Stimulated activated CD4-positive, alpha-beta T cell treated with anti-CD3 and anti-CD28 coated beads, Interleukin-1b, Interleukin-23, amount 100 ng/mL, for 48 hours (primary cell): ENCODE measurements at regions not wholly inside any gene's neighbourhood (a gene's known extent, or its start where the extent isn't known, plus 50 kb on each side); places are given as distances from the start of the nearest gene placed in this dataset.
"Not testable (repeated sequence)": the region's sequence is repeated elsewhere in the genome, so short reads cannot be mapped to it uniquely, and the experiment has no call there.

Source experiments
- DNase-seq: peaks from one replicate; pipeline ENCODE4 v3.0.0-alpha.2; 2020

DNA sequence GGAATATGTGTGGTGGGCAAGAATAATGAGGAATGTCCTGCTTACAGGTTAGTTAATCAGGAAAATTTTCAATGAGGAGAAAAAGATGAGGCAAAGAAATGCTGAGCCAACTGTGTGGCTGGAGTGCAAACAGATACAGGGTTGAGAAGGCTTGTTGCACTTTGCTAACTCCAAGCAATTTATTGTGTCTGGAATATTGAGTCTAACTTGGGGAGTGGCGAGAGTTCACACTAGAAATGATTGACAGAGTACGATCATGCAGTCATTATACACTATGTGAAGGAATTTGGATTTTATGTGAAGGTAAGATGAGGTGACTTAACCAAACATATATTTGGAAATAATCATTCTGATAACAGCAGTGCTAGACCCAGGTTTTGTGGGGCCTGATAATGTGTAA, 185.0 kb upstream of the ELAC2 start:
- no peak for DNase-seq

DNA sequence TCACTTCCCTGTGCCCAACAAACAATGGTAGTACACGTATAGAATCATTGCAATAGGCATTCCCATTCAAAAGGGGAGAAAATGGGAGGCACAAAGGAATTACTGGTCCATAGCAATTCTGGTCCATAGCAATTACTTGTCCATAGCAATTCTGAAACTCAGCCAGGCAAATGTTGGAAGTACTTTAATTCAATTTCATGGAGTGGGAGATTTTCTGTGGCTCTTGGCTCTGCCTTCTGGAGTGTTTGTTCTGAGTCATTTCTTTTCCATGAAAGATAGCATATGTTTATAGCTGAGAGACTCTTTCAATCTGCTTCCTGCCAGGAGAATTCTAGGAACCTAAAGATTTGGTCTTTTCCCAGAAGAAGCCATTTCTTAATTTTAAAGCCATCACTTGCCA, 182.8 kb upstream of the ELAC2 start:
- DNase-seq = no peak

DNA sequence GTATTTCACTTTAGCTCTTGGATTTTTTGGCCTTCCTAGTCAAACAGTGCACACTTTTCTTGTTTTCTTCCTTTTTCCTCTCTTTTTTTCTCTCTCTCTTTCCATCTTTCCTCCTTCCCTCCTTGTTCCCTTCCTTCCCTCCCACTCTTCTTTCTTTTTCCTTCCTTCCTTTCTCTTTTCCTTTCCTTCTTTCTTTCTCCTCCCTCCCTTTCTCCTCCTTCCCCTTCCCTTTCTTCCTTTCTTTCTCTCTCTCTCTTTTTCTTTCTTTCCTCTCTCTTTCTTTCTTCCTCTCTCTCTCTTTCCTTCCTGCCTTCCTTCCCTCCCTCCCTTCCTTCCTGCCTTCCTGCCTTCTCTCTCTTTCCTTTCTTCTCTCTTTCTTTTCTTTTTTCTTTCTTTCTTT, 181.6 kb upstream of the ELAC2 start:
- DNase-seq = no peak

DNA sequence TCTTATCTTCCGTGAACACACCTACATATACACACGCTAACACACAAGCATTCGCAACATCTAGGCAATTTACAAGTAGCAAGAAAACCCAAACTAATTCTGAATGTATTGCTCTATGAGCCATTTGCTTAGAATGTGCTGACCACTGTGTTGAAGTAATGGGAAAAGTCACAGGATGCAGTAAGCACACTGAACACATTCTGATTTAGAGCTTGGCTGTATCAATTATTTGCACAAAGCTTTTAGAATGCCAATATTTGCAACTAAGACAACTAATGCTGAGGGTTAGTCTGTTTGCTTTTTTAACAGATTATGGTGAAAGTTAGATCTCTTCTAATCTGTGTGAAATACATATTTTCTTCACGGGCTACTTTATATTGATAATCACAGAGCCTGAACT, 179.8 kb upstream of the ELAC2 start:
- no peak for DNase-seq

DNA sequence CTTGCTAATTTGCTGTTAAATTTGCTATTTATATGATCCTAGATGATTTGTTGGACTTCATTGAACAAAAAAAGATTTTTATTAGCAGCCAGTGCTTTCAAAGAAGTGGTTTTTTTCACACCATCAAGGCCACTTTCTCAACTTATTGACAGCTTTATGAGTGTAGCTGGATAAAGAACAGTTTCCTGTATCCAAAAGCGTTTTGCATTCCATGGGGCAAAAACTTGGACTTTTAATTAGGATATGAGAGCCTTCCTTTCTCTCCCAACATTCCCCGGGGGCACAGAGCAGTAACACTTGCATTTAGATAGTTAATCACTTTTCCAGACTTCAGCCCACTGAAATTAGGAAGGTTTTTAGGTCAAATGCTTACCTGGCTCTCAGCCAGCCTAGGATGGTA, 177.1 kb upstream of the ELAC2 start:
- no peak for DNase-seq

DNA sequence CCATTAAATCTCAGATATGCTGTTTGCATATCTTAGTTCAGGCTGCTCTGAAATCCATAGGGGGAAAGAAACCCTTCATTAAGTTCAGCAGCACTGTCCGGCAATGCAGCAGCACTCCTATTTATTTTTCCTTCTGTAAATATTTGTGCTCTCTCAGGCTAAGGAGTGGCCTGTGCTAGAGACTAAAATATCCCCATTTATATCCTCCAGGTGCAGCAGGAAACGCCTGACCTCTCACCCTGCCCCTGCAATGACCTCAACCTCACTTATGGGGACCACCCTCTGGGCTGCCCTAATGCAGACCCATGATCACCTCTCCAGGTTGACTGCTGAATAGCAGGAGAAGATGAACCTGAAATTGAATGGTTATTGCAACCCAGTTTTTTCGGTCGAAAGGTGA, 165.0 kb upstream of the ELAC2 start:
- no peak for DNase-seq

DNA sequence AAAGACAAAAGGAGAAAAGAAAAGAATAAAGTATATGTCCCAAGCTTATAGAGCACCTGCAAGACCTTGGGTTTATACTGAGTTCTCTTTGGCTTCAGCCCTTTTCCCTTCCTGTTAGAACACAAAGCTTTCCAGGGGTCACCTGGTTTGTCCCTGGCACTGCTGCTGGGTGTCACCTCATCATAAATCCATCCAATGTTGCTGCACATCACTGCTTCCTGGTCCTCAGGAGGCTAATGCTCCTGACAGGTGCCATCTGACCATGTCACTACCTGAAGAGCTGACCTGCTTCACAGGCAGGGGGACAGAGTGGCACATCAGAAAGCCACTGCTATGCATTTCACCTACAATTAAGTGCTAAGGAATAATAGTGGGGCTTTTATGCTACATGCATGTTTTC, 164.6 kb upstream of the ELAC2 start:
- no peak for DNase-seq

DNA sequence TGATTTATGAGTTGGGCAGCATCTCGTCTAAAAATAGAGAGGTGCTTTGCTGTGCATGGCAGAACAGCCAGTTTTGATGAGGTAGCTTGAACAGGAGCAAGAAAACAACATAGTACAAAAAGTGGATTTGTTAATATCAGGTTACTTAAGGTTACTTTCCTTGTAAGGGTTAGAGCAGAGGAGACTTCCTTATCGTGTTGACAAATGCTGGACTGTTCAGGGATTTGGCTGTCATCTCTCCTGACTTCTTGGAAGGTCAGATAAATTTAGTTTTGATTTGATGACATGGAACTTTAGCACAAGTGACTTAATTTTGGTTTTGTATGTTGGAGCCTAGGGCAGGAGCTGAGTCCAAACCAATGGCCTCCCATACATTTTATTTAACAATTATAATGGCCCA, 163.9 kb upstream of the ELAC2 start:
- DNase-seq = no peak

DNA sequence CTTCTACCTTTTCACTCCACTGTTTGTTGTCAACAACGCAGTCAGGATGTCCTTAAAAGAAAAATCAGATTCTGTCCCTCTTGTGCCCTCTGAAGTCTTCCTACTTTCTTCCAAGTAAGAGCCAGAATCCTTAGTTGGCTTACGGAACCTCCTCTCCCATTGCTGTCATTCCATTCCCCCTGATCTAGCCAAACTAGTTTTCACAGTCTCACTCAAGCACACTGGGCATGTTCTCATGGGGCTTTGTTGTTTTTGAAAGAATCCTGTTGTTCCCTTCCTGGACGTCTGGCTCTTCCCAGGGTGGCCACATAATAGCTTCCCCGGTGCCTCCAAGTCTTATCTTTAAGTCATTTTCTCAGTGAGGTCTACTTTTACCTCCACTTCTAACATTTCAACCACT, 158.6 kb upstream of the ELAC2 start:
- no peak for DNase-seq

DNA sequence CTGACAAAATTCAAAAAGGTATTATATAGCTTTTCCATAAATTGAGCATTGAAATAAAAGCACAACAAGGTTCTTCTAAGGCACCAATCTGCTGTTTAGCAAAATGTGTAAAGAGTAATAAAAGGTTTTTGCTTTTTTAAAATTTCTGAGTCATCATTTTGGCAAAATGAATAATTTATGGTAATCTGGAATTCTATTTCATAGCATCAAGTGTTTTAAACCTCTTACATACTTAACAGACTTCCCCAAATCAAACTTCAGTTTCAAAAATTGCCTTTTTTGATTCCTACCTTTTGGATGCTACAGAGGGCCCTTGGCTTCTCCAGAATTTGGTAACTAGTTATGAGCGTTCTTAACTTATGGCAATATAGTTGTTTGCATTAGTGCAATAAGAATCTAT, 154.0 kb upstream of the ELAC2 start:
- DNase-seq = no peak

DNA sequence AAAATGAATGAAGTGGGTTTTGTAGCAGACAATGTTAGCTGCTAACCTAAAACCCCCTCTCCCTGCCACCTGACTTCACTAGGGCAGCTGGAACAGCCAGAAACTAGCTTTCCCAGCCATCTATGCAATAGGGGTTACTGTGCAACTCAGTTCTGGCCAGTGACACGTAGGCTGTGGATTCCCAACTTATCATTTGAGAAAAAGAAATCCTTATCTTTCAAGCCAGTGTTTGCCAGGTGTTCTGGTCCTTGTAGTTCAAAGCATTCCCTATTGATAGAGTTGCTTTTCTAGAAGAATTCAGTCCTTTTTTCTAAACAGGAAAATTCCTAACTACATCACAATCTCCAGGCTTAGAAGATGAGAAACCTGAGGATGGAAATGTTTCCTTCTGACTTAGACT, 144.5 kb upstream of the ELAC2 start:
- no peak for DNase-seq

DNA sequence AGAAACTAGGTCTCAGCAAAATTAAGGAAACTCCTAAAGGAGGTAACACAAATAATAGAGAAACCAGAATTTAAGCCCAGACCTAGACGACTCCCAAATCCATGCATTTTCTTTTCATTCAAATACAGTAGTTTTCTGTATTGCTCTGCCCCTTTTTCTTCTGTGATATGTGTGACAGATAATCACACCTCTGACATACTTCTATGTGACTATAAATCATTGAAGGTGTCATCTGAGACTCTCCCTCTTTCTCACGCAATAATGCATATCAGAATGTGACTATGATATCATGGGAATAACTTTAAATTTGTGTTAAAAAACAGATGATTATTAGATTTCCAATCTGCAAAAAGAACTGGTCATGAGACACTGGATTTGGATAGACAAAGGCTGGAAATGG, 143.0 kb upstream of the ELAC2 start:
- DNase-seq = no peak

DNA sequence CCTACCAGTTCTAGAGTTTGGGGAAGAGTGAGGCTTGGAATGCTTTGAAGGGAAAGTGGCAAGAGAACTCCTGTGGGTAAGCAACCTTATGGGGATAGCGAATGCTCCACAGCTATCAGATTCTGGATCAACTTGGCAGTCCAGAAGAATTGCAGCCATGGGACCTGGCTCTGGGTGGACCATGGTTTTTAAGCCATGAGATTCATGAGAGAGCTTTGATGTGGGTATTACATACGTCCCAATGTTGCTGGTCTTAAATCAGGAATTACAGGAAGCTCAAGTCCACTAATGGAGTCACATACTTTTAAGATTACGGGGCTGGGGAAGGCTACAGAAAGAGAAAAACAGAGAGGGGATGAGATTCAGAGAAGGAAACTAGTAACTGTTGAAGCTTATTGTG, 142.5 kb upstream of the ELAC2 start:
- DNase-seq = no peak

DNA sequence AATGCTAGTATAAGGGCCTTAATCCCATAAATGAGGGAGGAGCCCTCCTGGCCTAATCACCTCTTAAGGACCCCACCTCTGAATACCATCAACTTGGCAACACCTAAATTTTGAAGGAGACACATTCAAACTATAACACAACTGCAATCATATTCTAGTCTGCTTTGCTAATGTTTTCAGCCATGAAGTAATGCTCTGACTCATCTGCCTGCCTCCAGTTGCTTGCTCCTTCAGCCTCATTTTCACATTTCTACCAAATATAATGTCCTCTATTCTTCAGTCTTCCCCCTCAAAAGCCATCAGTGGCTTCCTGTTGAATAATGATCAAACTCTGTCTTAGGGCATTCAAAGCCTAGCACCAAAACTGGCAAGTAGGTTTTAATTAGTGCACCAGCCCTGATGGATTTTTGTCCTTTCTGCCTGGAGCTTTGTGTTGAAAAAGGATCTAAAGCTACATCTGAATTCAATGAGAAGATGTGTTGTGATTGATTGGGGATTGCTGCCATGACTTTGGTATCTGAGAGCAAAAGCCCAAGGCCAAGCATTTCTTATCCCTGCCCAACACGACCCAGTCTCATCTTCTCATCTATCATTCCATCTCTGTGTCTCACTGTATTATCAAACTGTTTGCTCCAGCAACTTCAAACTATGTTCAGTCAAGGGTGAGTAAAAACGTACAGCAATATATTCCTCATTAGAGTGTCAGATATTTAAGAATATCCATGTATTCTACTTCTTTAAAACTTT, 140.8 kb upstream of the ELAC2 start:
- DNase-seq = no peak

DNA sequence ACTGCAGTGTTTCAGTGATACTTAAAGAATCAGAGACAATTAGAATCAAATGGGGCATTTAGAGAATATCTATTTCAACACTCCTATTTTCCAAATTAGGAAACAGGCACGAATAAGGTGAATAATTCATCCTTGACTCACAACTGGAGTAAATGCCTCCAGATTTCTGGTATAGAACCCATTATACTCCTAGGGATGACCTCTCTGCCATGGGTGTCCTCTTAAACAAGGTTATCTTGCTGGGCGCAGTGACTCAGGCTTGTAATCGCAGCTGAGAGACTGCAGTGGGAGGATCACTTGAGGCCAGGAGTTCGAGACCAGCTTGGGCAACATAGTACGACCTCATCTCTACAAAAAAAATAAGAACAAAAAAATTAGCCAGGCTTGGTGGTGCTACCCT, 139.8 kb upstream of the ELAC2 start:
- DNase-seq = no peak

DNA sequence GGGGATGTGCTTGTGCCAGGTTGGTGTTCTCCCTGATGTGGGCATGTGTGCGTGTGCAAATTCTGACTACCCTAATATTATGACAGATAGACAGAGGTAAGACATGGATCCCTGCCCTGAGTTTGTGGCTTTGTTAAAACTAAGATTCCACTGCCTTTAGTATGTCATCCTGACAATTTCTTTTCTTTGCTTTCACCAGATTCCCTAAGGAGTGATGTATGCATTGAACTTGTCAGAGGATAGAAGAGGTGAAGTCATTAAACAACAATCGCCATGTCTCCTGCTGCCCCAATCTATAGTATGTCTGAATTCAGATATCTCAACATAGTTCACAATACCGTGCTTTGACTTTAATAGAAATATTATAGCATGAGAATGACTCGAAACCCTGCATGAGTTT, 137.1 kb upstream of the ELAC2 start:
- DNase-seq = no peak

DNA sequence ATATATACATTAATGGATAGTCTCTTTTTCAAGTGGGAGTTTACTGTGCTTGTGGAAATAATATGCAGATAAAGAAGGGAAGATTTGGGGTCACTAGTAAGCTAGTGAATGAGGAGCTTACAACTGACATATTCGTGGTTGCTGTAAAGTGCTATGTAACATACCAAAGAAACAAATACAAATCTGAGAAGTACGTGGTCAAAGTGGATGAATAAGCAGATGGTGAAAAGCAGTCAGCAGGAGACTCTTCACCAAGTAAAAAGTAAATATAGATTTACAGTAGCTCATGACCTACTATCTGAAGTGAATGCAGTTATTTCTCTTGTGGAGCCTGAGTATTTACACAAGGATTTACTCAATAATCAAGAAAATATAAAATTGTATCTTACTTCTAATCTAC, 136.6 kb upstream of the ELAC2 start:
- DNase-seq = no peak

DNA sequence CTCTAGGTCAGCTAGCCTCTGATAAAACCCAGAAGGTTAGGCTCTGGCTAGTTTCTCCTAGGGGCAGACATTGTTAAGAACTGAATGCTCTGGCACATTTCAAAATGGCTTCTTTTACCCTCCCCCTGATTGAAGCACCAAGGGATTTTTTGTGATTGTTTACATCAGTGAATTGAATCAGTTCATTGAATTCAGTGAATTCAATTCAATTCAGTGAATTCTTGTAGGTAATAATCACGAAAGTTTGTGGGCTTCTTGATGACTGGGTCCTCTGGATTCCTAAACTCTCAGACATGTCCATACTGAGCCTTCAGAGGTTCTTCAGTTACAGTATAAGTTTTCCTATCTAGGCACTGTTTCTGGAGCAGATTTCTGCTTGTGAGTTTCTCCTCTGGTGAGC, 135.2 kb upstream of the ELAC2 start:
- no peak for DNase-seq

DNA sequence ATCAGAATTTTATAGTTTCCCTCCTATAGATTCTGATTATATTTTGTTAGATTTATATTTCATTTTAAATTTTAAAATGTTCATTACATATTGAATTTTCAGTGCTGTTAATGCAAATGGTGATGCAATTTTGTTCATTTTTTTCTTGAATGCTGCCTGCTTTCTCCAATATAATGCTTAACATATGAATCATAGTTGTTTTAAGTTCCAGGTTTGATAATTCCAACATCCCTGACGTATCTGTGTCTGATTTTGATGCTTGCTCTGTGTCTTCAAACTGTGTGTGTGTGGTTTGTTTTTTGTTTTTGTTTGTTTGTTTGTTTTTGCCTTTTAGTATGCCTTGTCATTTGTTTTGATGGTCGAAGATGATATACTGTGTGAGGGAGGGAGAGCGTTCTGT, 134.7 kb upstream of the ELAC2 start:
- no peak for DNase-seq

DNA sequence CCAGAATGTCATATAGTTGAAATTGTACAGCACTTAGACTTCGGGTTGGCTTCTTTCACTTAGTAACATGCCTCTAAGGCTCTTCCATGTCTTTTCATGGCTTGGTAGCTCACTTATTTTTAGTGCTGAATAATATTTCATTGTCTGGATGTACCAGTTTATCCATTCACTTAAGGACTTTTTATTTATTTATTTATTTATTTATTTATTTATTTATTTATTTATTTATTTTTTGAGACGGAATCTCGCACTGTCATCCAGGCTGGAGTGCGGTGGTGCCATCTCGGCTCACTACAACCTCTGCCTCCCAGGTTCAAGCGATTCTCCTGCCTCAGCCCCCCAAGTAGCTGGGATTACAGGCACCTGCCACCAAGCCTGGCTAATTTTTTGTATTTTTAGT, 132.9 kb upstream of the ELAC2 start:
- not testable (repeated sequence) for DNase-seq

DNA sequence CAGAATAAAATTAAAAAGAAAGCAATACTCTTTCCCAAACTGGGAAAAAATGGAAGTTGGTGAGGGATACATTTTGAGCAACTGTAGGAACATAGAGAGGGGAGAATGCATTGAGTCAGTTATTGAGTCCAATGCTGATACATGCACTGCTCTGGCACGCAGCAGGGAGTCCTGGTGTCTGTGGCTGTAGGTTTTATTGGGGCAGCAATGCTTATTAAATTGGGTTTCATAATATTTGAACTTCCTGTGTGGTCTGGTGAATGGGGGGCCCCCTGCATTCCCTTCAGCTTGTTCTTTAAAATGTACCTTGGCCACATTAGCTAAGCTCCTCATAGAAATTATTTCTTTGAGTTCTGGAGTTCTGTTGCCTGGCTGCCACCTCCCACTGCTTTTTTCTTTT, 125.2 kb upstream of the ELAC2 start:
- DNase-seq = no peak

DNA sequence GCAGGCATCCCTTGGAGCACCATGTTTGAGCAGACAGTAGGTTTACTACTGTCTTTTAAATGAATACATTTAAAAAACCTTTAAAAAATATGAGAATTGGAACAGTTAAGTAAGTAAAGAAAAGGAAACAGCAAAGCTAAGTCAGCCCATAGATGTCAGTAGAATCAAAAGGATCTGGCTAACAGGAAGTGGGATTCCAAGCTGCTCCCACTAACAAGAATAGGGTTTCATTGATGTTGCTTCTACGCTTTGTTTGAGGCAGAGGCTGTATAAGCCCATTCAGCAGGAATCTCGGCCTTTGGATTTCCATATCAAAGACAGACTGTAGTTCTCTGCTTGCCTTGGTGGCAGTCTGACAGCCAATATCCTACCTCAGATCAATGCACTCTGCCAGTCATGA, 122.9 kb upstream of the ELAC2 start:
- DNase-seq = no peak

DNA sequence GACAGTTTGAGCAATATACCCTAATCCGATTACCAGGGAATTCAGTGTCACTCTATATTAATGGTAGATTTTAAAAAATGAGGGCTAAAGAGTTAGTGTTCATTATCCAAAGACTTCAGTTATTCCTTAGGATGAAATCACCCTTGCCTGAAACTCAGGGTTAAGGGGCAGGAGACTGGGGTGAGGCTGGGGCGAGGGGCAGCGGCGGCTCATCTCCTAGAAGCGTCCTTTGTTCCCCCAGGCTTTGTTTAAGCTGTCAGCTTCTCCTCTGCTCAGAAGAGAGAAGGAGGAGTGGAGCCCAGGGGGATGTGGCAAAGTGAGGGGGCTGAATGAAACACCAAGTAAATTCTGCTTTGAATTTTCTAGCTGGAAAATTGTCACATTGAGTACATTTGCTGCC, 117.7 kb upstream of the ELAC2 start:
- DNase-seq = no peak

DNA sequence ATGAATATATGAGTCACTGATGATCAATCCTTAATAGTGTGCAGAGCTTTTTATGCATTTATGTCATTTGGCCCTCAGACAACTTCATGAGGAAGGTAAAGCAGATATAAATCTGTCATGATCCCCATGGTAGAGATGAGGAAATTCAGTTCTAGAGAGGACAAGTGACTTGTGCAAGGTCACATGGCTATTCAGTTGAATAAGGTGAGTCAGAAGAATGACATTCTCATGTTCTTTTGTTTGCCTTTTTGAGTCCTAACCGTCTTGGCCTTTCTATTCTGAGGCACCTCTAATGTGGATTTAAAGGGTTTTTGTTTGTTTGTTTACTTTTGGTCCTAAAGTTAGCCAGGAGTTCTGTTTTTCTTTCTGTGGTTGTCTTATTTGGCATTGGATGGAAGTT, 116.2 kb upstream of the ELAC2 start:
- no peak for DNase-seq

DNA sequence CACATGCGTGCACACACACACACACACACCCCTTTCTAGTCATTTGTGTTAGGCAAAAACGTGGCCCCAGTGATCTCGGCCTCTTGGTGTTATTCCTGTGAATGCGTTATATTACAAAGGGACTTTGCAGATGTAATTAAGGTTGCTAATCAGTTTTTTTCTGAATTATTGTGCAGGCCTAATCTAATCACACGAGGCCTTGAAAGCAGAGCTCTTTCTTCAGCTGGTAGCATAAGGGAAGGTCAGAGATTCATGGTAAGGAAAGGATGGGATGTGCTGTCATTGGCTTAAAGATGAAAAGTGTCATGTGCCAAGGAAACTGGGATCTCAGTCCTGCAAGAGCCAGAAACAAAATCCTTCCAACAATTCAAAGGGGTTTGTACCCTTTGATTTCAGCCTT, 113.4 kb upstream of the ELAC2 start:
- DNase-seq = no peak

DNA sequence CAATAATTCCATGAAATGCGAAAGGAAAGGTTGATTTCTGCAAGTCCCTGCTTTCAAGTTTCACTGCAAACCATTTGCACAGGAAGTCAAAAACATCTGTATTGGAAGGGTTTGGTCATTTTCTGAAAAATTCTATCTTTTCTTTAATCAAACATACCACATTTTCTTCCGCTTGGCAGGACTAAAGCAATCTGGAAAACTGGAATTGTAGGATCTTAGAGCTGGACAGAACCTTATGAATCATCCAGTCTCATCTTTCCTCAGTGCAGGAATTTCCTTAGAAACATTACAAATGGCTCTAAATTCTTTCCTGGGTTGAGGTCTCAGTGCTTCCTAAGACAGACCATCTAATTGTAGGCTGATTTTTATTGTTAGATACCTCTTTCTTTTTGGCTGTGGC, 111.5 kb upstream of the ELAC2 start:
- DNase-seq = no peak
